Left kidney (tissue), 1 donor: ENCODE measurements at regions not wholly inside any gene's neighbourhood (a gene's known extent, or its start where the extent isn't known, plus 50 kb on each side); places are given as distances from the start of the nearest gene placed in this dataset.

Source experiments
- DNase-seq: peaks from one replicate; pipeline ENCODE4 v3.0.0-alpha.2; 2013

GRCh38 chr1:221809091-221810029, 67.5 kb upstream of the DUSP10 start:
- no peak for DNase-seq

GRCh38 chr1:221806984-221807383, 65.1 kb upstream of the DUSP10 start:
- DNase-seq, result no peak

- DNase-seq, result no peak
These were observed 64.3 kb upstream of the DUSP10 start for GRCh38 chr1:221806236-221806635.

GRCh38 chr1:221805121-221805520, 63.2 kb upstream of the DUSP10 start:
- no peak for DNase-seq

- DNase-seq, result no peak
These were observed 62.4 kb upstream of the DUSP10 start for GRCh38 chr1:221804303-221804702.

GRCh38 chr1:221801773-221802516, 60.1 kb upstream of the DUSP10 start:
- DNase-seq, result no peak

GRCh38 chr1:221801251-221801661, 59.4 kb upstream of the DUSP10 start:
- no peak for DNase-seq

- DNase-seq, result no peak
These were observed 58.9 kb upstream of the DUSP10 start for GRCh38 chr1:221800831-221801230.

GRCh38 chr1:221797506-221797905, 55.6 kb upstream of the DUSP10 start:
- DNase-seq, result no peak

GRCh38 chr1:221796700-221797099, 54.8 kb upstream of the DUSP10 start:
- no peak for DNase-seq

GRCh38 chr1:221795380-221795779, 53.5 kb upstream of the DUSP10 start:
- DNase-seq, result no peak

- no peak for DNase-seq
These were observed 53.0 kb upstream of the DUSP10 start for GRCh38 chr1:221794935-221795334.

- no peak for DNase-seq
These were observed 52.3 kb upstream of the DUSP10 start for GRCh38 chr1:221794079-221794670.

- DNase-seq, result no peak
These were observed 51.7 kb upstream of the DUSP10 start for GRCh38 chr1:221793439-221794078.

- no peak for DNase-seq
These were observed 50.0 kb upstream of the DUSP10 start for GRCh38 chr1:221791846-221792245.
